GM21360 (cell line): ENCODE measurements at regions not wholly inside any gene's neighbourhood (a gene's known extent, or its start where the extent isn't known, plus 50 kb on each side); places are given as distances from the start of the nearest gene placed in this dataset.

Experiments used
- ATAC-seq: cut with Tn5 transposase; IDR thresholded peaks from one replicate; pipeline ENCODE4 v1.9.1; 2021; ENCODE audit warnings: mild to moderate bottlenecking, moderate library complexity; ENCODE audit not compliant: unreplicated experiment

GRCh38 chr1:106465666-106466065, 590.8 kb upstream of the PRMT6 start:
- ATAC-seq = no peak

GRCh38 chr1:106480629-106481028, 575.8 kb upstream of the PRMT6 start:
- no peak for ATAC-seq

DNA sequence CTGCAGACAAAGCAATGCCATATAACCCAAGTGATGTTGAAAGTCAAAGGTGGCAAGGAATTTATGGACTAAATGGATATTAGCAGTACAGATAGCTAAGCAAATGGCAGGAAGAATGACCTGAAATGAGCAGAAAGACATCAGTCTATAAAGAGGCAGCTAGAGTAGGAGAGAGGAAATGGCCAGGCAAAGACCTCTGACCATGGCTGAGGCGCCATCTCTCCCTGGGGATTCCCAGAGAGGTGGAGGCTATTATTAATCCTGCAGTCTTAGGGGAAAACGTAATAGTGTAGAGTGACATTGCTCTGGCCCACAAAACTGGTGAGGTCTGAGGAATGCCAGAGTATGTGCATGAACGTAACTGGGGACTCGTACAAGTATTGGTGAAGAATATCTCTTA, 563.6 kb upstream of the PRMT6 start:
- no peak for ATAC-seq

- no peak for ATAC-seq
These were observed 561.8 kb upstream of the PRMT6 start for GRCh38 chr1:106494646-106495045.

DNA sequence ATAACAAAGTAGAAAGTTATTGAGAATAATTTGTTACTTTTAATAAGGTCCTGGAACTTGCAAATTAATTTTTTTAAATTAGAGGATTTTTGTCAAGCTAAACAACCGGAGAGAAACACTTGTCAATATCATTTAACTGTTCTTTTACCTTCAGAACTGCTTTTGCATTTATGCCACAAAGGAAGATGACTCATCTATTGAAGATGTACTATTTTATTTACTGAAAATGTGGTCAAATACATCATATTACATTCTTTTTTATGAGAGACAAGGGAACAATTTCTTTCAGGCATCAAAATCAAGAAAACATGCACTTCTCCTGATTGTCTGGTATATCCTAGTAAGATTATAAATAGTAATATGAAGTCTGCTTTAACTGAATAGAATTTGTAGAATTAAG, 558.2 kb upstream of the PRMT6 start:
- ATAC-seq = no peak

DNA sequence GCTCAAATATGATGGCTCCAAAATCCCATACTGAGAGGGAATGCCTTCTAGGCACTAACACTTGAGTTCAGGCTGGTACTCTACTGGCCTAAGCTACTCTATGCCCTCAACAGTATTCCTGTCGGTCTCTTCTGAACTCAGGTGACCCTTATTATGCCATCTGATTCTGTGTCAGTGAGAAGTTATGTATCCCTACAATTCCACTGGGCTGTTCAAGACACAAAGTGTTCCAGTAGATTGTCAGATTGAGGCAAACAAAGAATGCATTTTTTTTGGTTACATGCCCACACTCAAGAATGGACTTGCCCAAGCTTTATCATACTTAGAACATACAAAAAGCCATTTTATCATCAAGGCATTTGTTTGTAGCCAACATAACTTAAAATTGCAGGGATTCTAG, 553.8 kb upstream of the PRMT6 start:
- ATAC-seq = no peak

- ATAC-seq = no peak
These were observed 541.1 kb upstream of the PRMT6 start for GRCh38 chr1:106515375-106515774.

GRCh38 chr1:106517224-106517623, 539.2 kb upstream of the PRMT6 start:
- ATAC-seq = no peak

- no peak for ATAC-seq
These were observed 533.0 kb upstream of the PRMT6 start for GRCh38 chr1:106523497-106523896.

DNA sequence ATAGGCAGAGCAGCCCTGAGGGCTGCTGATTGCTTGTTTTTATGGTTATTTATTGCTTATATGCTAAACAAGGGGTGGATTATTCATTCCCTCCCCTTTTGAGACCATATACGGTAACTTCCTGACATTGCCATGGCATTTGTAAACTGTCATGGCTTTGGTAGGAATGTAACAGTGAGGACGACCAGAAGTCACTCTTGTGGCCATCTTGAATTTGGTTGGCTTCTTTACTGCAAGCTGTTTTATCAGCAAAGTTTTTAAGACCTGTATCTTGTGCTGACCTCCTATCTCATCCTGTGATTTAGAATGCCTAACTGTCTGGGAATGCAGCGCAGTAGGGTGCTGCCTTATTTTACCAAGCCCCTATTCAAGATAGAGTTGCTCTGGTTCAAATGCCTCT, 531.8 kb upstream of the PRMT6 start:
- no peak for ATAC-seq

DNA sequence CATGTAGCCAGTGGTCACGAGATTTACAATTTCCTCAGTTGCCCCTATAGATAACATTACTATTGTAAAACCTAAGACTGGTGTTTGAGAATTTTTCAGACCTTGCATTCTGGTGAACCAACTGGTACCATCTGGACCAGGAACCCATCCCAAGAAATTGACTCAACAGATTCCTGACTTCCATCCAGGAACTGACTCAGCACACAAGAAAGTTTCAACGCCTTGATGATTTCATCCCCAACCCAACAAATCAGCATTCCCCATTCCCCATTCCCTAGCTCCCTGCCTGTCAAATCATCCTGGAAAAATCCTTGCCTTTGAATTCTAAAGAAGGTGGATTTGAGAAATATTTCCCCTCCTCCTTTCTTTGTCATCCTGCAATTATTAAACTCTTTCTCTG, 529.8 kb upstream of the PRMT6 start:
- ATAC-seq = no peak

DNA sequence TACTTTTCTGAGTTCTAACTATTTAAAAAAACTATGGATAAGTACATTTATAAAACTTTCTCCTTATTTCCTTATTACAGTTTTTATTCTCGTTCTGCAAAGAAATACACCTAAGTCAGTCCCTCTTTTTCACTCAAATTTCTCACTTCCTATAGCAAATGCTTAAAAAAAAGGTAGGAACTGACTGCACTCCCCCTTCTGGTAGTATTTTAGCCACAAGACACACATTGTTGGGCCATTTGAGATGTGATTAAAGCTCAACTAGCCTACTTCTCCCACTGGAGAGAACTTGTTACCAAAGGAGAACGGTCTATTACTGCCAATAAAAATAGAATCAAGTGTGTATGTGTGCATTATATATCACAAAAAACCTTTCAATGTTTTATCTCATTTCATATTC, 521.9 kb upstream of the PRMT6 start:
- ATAC-seq = no peak

DNA sequence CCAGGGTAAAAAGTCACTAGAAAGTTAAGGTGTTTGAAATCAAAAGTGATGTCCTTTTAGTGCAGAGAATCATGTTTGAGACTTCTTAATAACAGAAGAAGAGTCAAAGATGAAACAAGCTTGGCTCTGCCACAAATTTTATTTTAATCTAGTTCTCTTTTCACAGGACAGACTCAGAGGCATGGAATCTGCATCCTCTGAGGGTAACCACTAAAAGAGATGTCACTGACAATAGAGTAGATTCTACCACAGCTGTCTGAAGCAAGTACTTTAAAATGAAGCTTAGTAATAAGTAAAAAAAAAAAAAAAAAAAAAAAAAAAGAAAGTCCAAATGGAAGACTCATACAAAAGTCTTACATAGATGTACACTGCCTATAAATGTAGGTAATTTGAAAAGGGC, 519.7 kb upstream of the PRMT6 start:
- no peak for ATAC-seq

DNA sequence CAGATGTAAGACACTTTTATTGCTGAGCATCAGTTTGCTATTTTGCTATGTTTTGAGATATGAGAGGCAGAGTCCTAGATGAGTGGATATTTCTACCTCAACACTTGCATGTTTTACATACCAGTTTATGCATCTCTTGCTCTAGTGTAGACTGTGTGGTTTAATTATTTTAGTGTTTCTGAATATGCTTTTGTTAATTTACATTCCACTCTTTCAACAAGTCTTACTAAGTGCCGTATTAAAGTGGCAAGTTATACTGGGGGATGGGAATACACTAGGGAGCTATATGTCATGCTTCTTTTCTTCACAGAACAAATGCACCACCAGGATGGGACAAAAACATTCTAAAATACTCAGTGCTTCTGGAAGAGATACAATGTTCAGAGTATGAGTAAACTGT, 507.7 kb upstream of the PRMT6 start:
- ATAC-seq = no peak

GRCh38 chr1:106554294-106554693, 502.2 kb upstream of the PRMT6 start:
- ATAC-seq = no peak

DNA sequence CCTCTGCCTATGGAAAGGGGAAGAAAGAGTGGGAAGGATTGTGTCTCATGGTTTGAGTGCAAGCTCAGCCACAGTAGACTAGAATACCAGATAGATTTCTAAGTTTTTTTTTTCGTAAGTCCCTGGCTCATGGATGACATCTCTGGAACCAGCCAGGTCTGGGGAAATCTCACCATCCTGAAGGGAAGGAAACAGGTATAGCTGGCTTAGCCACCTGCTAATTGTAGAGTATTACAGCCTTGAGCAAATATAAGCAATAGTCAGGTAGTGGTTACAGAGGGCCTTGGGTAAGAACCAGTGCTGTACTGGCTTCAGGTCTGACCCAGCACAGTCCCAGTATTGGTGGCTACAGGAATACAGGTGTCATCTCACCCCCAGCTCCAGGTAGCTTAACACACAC, 500.9 kb upstream of the PRMT6 start:
- no peak for ATAC-seq

GRCh38 chr1:106564192-106564591, 492.3 kb upstream of the PRMT6 start:
- ATAC-seq = no peak

GRCh38 chr1:106568201-106568974, 488.1 kb upstream of the PRMT6 start:
- no peak for ATAC-seq

- no peak for ATAC-seq
These were observed 485.4 kb upstream of the PRMT6 start for GRCh38 chr1:106571109-106571508.

- ATAC-seq = no peak
These were observed 472.4 kb upstream of the PRMT6 start for GRCh38 chr1:106584107-106584506.

DNA sequence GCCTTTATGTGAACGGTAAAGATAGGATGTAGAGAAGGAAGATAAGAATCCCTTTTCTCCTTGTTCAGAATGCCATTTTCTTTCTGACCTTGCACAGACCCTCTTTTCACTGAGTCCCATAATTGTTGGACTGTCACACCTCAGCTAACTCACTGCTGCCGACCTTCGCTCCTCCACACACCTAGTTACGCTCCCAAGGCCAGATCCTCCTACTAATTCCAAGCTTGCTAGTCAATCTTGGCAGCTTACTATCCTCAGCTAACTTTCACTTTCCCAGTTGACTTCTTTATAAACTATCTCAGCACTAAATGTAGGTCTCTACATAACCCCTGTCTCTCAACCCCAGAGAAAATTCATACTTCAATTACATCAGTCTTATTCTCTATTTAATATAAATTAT, 471.8 kb upstream of the PRMT6 start:
- no peak for ATAC-seq

GRCh38 chr1:106600626-106601025, 455.8 kb upstream of the PRMT6 start:
- ATAC-seq = no peak

DNA sequence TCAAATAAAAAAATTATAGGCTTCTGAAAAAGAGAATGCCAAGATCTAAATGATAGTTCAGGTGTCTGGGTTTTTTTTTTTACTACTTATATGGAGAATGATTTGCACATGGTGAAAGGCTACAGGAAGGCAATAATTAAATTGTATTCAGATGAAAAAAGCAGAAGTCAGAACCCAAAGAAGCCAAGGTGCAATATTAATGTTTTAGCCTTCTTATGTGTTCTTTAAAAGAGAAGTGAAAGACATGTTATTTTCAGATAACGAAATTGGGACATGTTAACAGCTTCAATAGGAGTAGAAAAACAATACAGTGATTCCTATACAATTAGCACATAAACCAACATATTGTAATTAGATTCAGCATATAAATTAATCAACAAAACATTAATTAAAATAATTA, 452.9 kb upstream of the PRMT6 start:
- ATAC-seq = no peak
